ENCODE measurements at regions not wholly inside any gene's neighbourhood (a gene's known extent, or its start where the extent isn't known, plus 50 kb on each side); places are given as distances from the start of the nearest gene placed in this dataset.
A peak's percentile ranks its signal among the peaks of the same experiment; 100 is the strongest.

GRCh38 chr3:178233371-178234071 is 302.7 kb upstream of the KCNMB2 start (continued):
- no peak for TF ChIP-seq ZNF281 (CRISPR knock-in tag; IDR thresholded peaks at IDR 0.05)
- no peak for TF ChIP-seq ZSCAN18 (CRISPR knock-in tag; IDR thresholded peaks at IDR 0.05)
- no peak for TF ChIP-seq MAX (CRISPR knock-in tag; IDR thresholded peaks at IDR 0.05)
- TF ChIP-seq SMAD3 (CRISPR knock-in tag; IDR thresholded peaks at IDR 0.05; ENCODE audit: borderline replicate concordance): no peak
- TF ChIP-seq SMAD4 (CRISPR knock-in tag; IDR thresholded peaks at IDR 0.05): no peak

GRCh38 chr3:178236555-178237277 is 299.5 kb upstream of the KCNMB2 start:
- DNase-seq (ENCODE audit: low spot score) (no peak), ATAC-seq (no peak)
- POLR2A ChIA-PET: interaction anchor here (0.6 kb wide), 1 partner anchor 161 kb away, joined by 7 read pairs; no protein-coding TSS in a partner anchor
- peaks cover 55% of the 10 kb centered on the region for H3K4me1 Mint-ChIP-seq
- H3K27ac Mint-ChIP-seq: peak overlapping the region; percentile 91
- peaks cover 20% of the 10 kb centered on the region for H3K36me3 Mint-ChIP-seq
- peaks cover 16% of the 10 kb centered on the region for H3K9me3 Mint-ChIP-seq
- H3K4me3 Mint-ChIP-seq: no peak overlapping the region
- no peak for TF ChIP-seq ATF1 (CRISPR knock-in tag; IDR thresholded peaks at IDR 0.05)
- TF ChIP-seq ZNF512 (CRISPR knock-in tag; IDR thresholded peaks at IDR 0.05; ENCODE audit: borderline replicate concordance): no peak
- TF ChIP-seq MAX (CRISPR knock-in tag; IDR thresholded peaks at IDR 0.05): no peak
- no peak for TF ChIP-seq PRDM15 (CRISPR knock-in tag; IDR thresholded peaks at IDR 0.05)
- no peak for TF ChIP-seq ATF2 (CRISPR knock-in tag; IDR thresholded peaks at IDR 0.05; ENCODE audit: borderline replicate concordance, low read depth)
- no peak for TF ChIP-seq RELA (CRISPR knock-in tag; IDR thresholded peaks at IDR 0.05; ENCODE audit: borderline replicate concordance)
- CTCF ChIA-PET: no interaction called here
- H3K27me3 Mint-ChIP-seq (ENCODE audit: low read depth): no peaks in the 10 kb centered on the region
